HG03575 (cell line): ENCODE measurements at regions not wholly inside any gene's neighbourhood (a gene's known extent, or its start where the extent isn't known, plus 50 kb on each side); places are given as distances from the start of the nearest gene placed in this dataset.
"Not testable (repeated sequence)": the region's sequence is repeated elsewhere in the genome, so short reads cannot be mapped to it uniquely, and the experiment has no call there.

Experiments used
- ATAC-seq: cut with Tn5 transposase; IDR thresholded peaks from one replicate; pipeline ENCODE4 v1.9.1; 2021; ENCODE audit not compliant: unreplicated experiment, insufficient number of reproducible peaks, low FRiP score; ENCODE audit errors: extremely low read depth

- no peak for ATAC-seq
These were observed 539.4 kb upstream of the ID2 start for GRCh38 chr2:8142461-8142860.

GRCh38 chr2:8144131-8144631 lies 537.7 kb upstream of the ID2 start:
- ATAC-seq = no peak

- no peak for ATAC-seq
These were observed 537.1 kb upstream of the ID2 start for GRCh38 chr2:8144785-8145184.

GRCh38 chr2:8145375-8145774 lies 536.5 kb upstream of the ID2 start:
- not testable (repeated sequence) for ATAC-seq

GRCh38 chr2:8146132-8147005 lies 535.5 kb upstream of the ID2 start:
- no peak for ATAC-seq

- ATAC-seq = no peak
These were observed 533.4 kb upstream of the ID2 start for GRCh38 chr2:8148260-8149006.

GRCh38 chr2:8149007-8149405 lies 532.9 kb upstream of the ID2 start:
- no peak for ATAC-seq

GRCh38 chr2:8149985-8150539 lies 531.8 kb upstream of the ID2 start:
- no peak for ATAC-seq

GRCh38 chr2:8151888-8152287 lies 530.0 kb upstream of the ID2 start:
- ATAC-seq = no peak

GRCh38 chr2:8152392-8153257 lies 529.2 kb upstream of the ID2 start:
- ATAC-seq = peak; percentile 90

- ATAC-seq = no peak
These were observed 528.6 kb upstream of the ID2 start for GRCh38 chr2:8153258-8153718.

GRCh38 chr2:8154270-8154669 lies 527.6 kb upstream of the ID2 start:
- ATAC-seq = no peak

GRCh38 chr2:8154936-8155335 lies 526.9 kb upstream of the ID2 start:
- ATAC-seq = no peak

- ATAC-seq = no peak
These were observed 524.0 kb upstream of the ID2 start for GRCh38 chr2:8157621-8158430.

GRCh38 chr2:8158711-8159110 lies 523.1 kb upstream of the ID2 start:
- ATAC-seq = no peak

GRCh38 chr2:8159211-8159965 lies 522.5 kb upstream of the ID2 start:
- ATAC-seq = no peak

GRCh38 chr2:8159966-8160603 lies 521.8 kb upstream of the ID2 start:
- ATAC-seq = no peak
